ENCODE measurements at regions not wholly inside any gene's neighbourhood (a gene's known extent, or its start where the extent isn't known, plus 50 kb on each side); places are given as distances from the start of the nearest gene placed in this dataset.

- 94% methylated on average over 2 of the region's 2 CpGs; no CpG with 5 or more reads in 1 of the 2 experiments for WGBS, 2 experiments (ENCODE audit: extremely low coverage in 1 of 2, insufficient coverage in 1 of 2, insufficient read length in 1 of 2, insufficient replicate concordance in 2 of 2, low coverage in 1 of 2, low lambda C conversion rate in 2 of 2, missing lambda C conversion rate in 1 of 2)
- Histone ChIP-seq H4K8ac (ENCODE audit: extremely low read depth, insufficient read depth, low read length) (no peak overlapping the region), H2BK15ac (ENCODE audit: low read length) (no peak overlapping the region), H3K56ac (replicated peaks; ENCODE audit: insufficient read length, low read depth, low read length) (no peak overlapping the region), H3K9me3 (ENCODE audit: insufficient read depth in 2 of 2, low read depth in 1 of 2, low read length in 1 of 2) (peaks cover 4 to 11% of the 10 kb centered on the region in 2 experiments; a peak in 3 of 4 replicates), H3K23ac (ENCODE audit: insufficient read length) (no peak overlapping the region), H2BK12ac (ENCODE audit: low read depth, low read length) (no peak overlapping the region), H3K4me1 (replicated peaks in 1 of 4; ENCODE audit: control insufficient read depth in 3 of 4, insufficient read depth in 4 of 4, low read length in 3 of 4) (peaks cover 0 to 4% (median 0%) of the 10 kb centered on the region in 4 experiments; a peak in 1 of 7 replicates), H3K4me2 (ENCODE audit: insufficient read depth in 1 of 2, low read depth in 2 of 2, low read length in 2 of 2) (no peak overlapping the region), H3K36me3 (ENCODE audit: control insufficient read depth in 2 of 4, insufficient read depth in 4 of 4, low read length in 3 of 4) (no peaks in the 10 kb centered on the region; a peak in 1 of 8 replicates), H4K91ac (replicated peaks; ENCODE audit: insufficient read length, low read length) (no peak overlapping the region), H2BK20ac (ENCODE audit: low read length) (no peak overlapping the region), H3K18ac (ENCODE audit: extremely low read depth, low read length) (no peak overlapping the region), H3K27me3 (replicated peaks in 1 of 4; ENCODE audit: control insufficient read depth in 3 of 4, extremely low read depth in 1 of 4, insufficient read depth in 3 of 4, low read length in 3 of 4) (no peaks in the 10 kb centered on the region), H2AFZ (ENCODE audit: low read length) (no peak overlapping the region), H4K5ac (ENCODE audit: insufficient read length, low read depth, low read length) (no peak overlapping the region), H3K9ac (replicated peaks in 1 of 4; ENCODE audit: extremely low read depth in 1 of 4, low read depth in 3 of 4, low read length in 3 of 4) (no peak overlapping the region), H2BK120ac (replicated peaks; ENCODE audit: low read depth, low read length) (no peak overlapping the region), H4K20me1 (replicated peaks in 1 of 2; ENCODE audit: control insufficient read depth in 1 of 2, insufficient read depth in 2 of 2, low read length in 2 of 2) (no peaks in the 10 kb centered on the region), H3K23me2 (ENCODE audit: low read depth, low read length) (no peaks in the 10 kb centered on the region), H3K79me1 (ENCODE audit: low read depth, low read length) (no peaks in the 10 kb centered on the region), H3K14ac (ENCODE audit: insufficient read length) (no peak overlapping the region), H3K27ac (ENCODE audit: low read depth, low read length) (no peak overlapping the region), H3K4ac (replicated peaks; ENCODE audit: insufficient read length, low read depth, low read length) (no peak overlapping the region), H3K79me2 (ENCODE audit: control insufficient read depth in 1 of 2, insufficient read depth in 2 of 2, low read length in 2 of 2) (no peaks in the 10 kb centered on the region), H2BK5ac (ENCODE audit: low read depth, low read length) (no peak overlapping the region), H3K4me3 (ENCODE audit: extremely low read depth in 1 of 4, insufficient read depth in 2 of 4, low read depth in 3 of 4, low read length in 4 of 4) (no peak overlapping the region), H2AK5ac (ENCODE audit: low read depth, low read length) (no peak overlapping the region)
- FAIRE-seq (no peak), DNase-seq (ENCODE audit: low read depth in 1 of 2, low spot score in 2 of 2) (no peak)
- CTCF ChIA-PET (ENCODE audit: partially characterized antibody): interaction anchor here (0.6 to 1.4 kb wide), 8 partner anchors 9 to 98 kb away, joined by 3 to 4 read pairs (median 3); no protein-coding TSS in a partner anchor
- TF ChIP-seq JUND (IDR thresholded peaks at IDR 0.05; ENCODE audit: low read length) (no peak), POU5F1 (IDR thresholded peaks at IDR 0.05; ENCODE audit: low read depth, low read length) (no peak), CBX5 (IDR thresholded peaks at IDR 0.05; ENCODE audit: low read depth, low read length) (no peak), CHD2 (IDR thresholded peaks at IDR 0.05; ENCODE audit: low read length) (no peak), SIN3A (conservative IDR thresholded peaks at IDR 0.05 in 1 of 2, IDR thresholded peaks at IDR 0.05 in 1 of 2; ENCODE audit: low read depth in 1 of 2, low read length in 2 of 2) (no peak), KDM5A (IDR thresholded peaks at IDR 0.05; ENCODE audit: low read length) (no peak), CTBP2 (IDR thresholded peaks at IDR 0.05; ENCODE audit: borderline replicate concordance, insufficient read depth, insufficient read length, low read length) (no peak), MAX (IDR thresholded peaks at IDR 0.05) (no peak), RNF2 (IDR thresholded peaks at IDR 0.05; ENCODE audit: borderline replicate concordance, low read depth, low read length, missing control alignments, poor library complexity, severe bottlenecking) (no peak), SUZ12 (IDR thresholded peaks at IDR 0.05; ENCODE audit: low read length) (no peak), BCL11A (IDR thresholded peaks at IDR 0.05; ENCODE audit: low read depth in 2 of 2, low read length in 2 of 2) (no peak), SIRT6 (IDR thresholded peaks at IDR 0.05; ENCODE audit: low read length) (no peak)
- POLR2A ChIA-PET (ENCODE audit: partially characterized antibody): interaction anchor here (1.1 kb wide), 1 partner anchor 10 kb away, joined by 3 read pairs; no protein-coding TSS in a partner anchor
These were observed 146.5 kb upstream of the ARL4C start for GRCh38 chr2:234643407-234643806.
